ENCODE measurements at regions not wholly inside any gene's neighbourhood (a gene's known extent, or its start where the extent isn't known, plus 50 kb on each side); places are given as distances from the start of the nearest gene placed in this dataset.
"Not testable (repeated sequence)": the region's sequence is repeated elsewhere in the genome, so short reads cannot be mapped to it uniquely, and the experiment has no call there.

- DNase-seq (ENCODE audit: low read depth) = no peak
Observed at GRCh38 chr5:5881294-5881693, 458.8 kb downstream of the ICE1 start.

DNA sequence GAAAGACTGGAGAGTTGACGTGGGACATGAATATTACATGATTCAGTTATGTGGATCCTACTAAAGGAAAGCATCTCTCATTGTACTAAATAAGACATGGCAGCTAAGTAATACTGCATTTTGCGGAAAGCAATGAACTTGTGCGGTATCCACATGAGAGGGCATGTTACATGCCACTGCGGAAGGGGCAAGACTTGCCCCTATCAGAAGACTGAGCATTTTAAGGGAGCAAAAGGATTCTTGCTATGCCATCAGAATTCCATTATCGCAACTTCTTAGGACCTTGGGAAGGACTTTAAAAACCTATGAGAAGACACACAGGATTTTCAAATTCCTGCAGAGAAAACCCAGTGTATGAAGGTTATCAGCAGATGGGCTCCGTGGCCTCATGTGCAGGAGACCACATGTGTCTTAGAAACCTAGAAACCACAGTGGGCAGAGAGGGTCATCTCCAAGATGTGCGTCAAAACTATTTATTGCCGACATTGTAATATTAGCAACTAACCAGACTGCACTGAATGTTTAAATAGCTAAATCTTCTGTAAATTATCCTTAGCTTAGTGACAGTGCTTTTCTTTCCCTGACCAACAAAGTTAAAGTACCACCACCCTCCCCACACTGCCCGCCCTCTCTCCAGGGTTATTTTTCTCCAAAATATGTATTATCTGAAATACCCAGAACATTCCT is 457.7 kb downstream of the ICE1 start:
- no peak for TF ChIP-seq MYC (IDR thresholded peaks at IDR 0.05; ENCODE audit: low read depth, low read length)
- TF ChIP-seq, protein P1, sequence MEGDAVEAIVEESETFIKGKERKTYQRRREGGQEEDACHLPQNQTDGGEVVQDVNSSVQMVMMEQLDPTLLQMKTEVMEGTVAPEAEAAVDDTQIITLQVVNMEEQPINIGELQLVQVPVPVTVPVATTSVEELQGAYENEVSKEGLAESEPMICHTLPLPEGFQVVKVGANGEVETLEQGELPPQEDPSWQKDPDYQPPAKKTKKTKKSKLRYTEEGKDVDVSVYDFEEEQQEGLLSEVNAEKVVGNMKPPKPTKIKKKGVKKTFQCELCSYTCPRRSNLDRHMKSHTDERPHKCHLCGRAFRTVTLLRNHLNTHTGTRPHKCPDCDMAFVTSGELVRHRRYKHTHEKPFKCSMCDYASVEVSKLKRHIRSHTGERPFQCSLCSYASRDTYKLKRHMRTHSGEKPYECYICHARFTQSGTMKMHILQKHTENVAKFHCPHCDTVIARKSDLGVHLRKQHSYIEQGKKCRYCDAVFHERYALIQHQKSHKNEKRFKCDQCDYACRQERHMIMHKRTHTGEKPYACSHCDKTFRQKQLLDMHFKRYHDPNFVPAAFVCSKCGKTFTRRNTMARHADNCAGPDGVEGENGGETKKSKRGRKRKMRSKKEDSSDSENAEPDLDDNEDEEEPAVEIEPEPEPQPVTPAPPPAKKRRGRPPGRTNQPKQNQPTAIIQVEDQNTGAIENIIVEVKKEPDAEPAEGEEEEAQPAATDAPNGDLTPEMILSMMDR (IDR thresholded peaks at IDR 0.05; ENCODE audit: low read depth, low read length) = no peak
- DNase-seq (ENCODE audit: low read depth) = no peak
- H3K4me3 ChIP-seq (ENCODE audit: low read depth, low read length) = no peak overlapping the region

More at GRCh38 chr5:5881294-5881693, 458.8 kb downstream of the ICE1 start:
- no peak overlapping the region for H3K4me3 ChIP-seq (ENCODE audit: low read depth, low read length)
- TF ChIP-seq POLR2A (IDR thresholded peaks at IDR 0.05; ENCODE audit: extremely low read depth, insufficient read length) (no peak), MYC (IDR thresholded peaks at IDR 0.05; ENCODE audit: low read depth, low read length) (no peak)
- TF ChIP-seq, protein P1 (IDR thresholded peaks at IDR 0.05; ENCODE audit: low read depth, low read length) = no peak
- TF ChIP-seq, protein P2, sequence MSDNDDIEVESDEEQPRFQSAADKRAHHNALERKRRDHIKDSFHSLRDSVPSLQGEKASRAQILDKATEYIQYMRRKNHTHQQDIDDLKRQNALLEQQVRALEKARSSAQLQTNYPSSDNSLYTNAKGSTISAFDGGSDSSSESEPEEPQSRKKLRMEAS (IDR thresholded peaks at IDR 0.05; ENCODE audit: low read depth, low read length) = no peak

DNA sequence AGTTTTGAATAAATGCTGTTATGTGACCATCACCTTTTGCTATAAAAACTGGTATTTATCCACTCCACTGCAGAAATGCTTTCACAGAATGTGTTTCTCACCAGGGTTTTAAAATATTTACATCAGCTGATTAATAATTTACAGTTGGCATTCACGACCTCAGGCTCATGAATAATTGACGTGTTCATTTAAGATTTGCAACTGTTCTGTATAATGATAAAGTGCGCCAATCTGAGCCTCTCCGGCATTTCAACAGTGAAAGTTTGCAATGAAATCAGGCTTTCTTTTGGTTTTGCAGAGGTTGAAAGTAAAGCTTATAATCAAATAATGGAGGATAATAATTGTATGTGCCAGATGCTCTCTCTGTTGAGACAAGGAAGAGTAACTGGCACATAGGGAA is 434.9 kb downstream of the ICE1 start:
- TF ChIP-seq, protein P1 (IDR thresholded peaks at IDR 0.05; ENCODE audit: low read depth, low read length) = no peak
- no peak for TF ChIP-seq MYC (IDR thresholded peaks at IDR 0.05; ENCODE audit: low read depth, low read length)
- TF ChIP-seq POLR2A (IDR thresholded peaks at IDR 0.05; ENCODE audit: extremely low read depth, insufficient read length) = no peak
- TF ChIP-seq, protein P2 (IDR thresholded peaks at IDR 0.05; ENCODE audit: low read depth, low read length) = no peak
- no peak for DNase-seq (ENCODE audit: low read depth)
- H3K4me3 ChIP-seq (ENCODE audit: low read depth, low read length) = no peak overlapping the region

- TF ChIP-seq MYC (IDR thresholded peaks at IDR 0.05; ENCODE audit: low read depth, low read length) (no peak), POLR2A (IDR thresholded peaks at IDR 0.05; ENCODE audit: extremely low read depth, insufficient read length) (no peak)
- TF ChIP-seq, protein P2 (IDR thresholded peaks at IDR 0.05; ENCODE audit: low read depth, low read length) = no peak
- TF ChIP-seq, protein P1 (IDR thresholded peaks at IDR 0.05; ENCODE audit: low read depth, low read length) = no peak
- no peak for DNase-seq (ENCODE audit: low read depth)
- no peak overlapping the region for H3K4me3 ChIP-seq (ENCODE audit: low read depth, low read length)
Observed at GRCh38 chr5:5854087-5854486, 431.6 kb downstream of the ICE1 start.

DNA sequence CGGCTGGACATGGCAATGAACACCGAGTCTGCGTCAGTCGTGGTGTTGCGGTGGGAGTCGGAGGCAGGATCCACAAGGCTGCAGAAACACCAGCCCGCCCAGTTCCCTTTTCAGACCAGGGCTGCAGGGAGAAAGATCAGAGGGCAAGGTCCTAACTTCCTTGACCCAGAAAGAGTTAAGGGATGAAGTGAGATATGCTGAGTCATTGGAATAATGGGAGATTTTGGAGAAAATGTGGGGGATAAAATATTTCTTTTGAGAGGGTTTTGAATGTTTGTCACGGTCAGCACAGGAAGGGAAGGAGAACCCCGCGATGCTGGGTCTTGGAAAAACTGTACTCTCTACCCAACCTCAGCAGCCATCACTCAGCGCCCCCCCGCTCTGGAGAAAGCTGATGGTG is 416.0 kb downstream of the ICE1 start:
- DNase-seq (ENCODE audit: low read depth) = no peak
- TF ChIP-seq, protein P1 (IDR thresholded peaks at IDR 0.05; ENCODE audit: low read depth, low read length) = no peak
- TF ChIP-seq, protein P2 (IDR thresholded peaks at IDR 0.05; ENCODE audit: low read depth, low read length) = no peak
- TF ChIP-seq POLR2A (IDR thresholded peaks at IDR 0.05; ENCODE audit: extremely low read depth, insufficient read length) (no peak), MYC (IDR thresholded peaks at IDR 0.05; ENCODE audit: low read depth, low read length) (no peak)
- no peak overlapping the region for H3K4me3 ChIP-seq (ENCODE audit: low read depth, low read length)

DNA sequence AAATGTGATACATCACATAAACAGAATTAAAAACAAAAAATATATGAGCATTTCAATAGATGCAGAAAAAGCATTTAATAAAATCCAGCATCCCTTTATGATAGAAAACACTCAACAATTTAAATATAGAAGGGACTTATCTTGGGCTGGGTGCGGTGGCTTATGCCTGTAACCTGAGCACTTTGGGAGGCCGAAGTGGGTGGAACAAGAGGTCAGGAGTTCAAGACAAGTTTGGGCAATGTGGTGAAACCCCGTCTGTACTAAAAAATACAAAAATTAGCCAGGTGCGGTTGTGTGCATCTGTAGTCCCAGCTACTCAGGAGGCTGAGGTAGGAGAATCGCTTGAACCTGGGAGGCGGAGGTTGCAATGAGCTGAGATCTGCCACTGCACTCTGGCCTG is 409.1 kb downstream of the ICE1 start:
- not testable (repeated sequence) for H3K4me3 ChIP-seq (ENCODE audit: low read depth, low read length); DNase-seq (ENCODE audit: low read depth)

Data from NB4 (cell line).